K562 (cell line): ENCODE measurements at regions not wholly inside any gene's neighbourhood (a gene's known extent, or its start where the extent isn't known, plus 50 kb on each side); places are given as distances from the start of the nearest gene placed in this dataset.

Source experiments
- CBFA2T3 ChIP-seq: fragments of 450-650 bp; IDR thresholded peaks from 2 replicates; pipeline ENCODE4 v1.6.1; 2017
- CEBPB ChIP-seq: fragments of 450-650 bp; IDR thresholded peaks from 2 replicates; pipeline ENCODE4 v1.6.1; 2016; ENCODE audit warnings: missing genetic modification characterization, missing compliant biosample characterization
- CGGBP1 ChIP-seq: fragments of 250-450 bp; sonication (Bioruptor Pico); IDR thresholded peaks from 2 replicates; pipeline ENCODE4 v1.9.0; 2021; ENCODE audit warnings: mild to moderate bottlenecking
- E2F8 ChIP-seq: fragments of 450-650 bp; IDR thresholded peaks from 2 replicates; pipeline ENCODE4 v1.7.1; 2018; ENCODE audit warnings: mild to moderate bottlenecking, low read depth; ENCODE audit not compliant: partially characterized antibody
- E4F1 ChIP-seq: fragments of 250-450 bp; sonication (Bioruptor Pico); IDR thresholded peaks from 2 replicates; pipeline ENCODE4 v1.5.0; 2021; ENCODE audit warnings: mild to moderate bottlenecking, borderline replicate concordance
- ELF1 ChIP-seq: fragments of 200-800 bp; sonication (Bioruptor generic); IDR thresholded peaks from 2 replicates; pipeline ENCODE4 v1.6.1; 2016; ENCODE audit warnings: missing genetic modification characterization, missing compliant biosample characterization
- FUS ChIP-seq: fragments of 200-400 bp; formaldehyde crosslinking; optimal IDR thresholded peaks from 2 replicates; pipeline ENCODE3; 2017; ENCODE audit warnings: low read depth, low read length
- IRF9 ChIP-seq: fragments of 450-650 bp; IDR thresholded peaks from 2 replicates; pipeline ENCODE4 v1.6.1; 2016; ENCODE audit warnings: missing biosample characterization, missing genetic modification characterization
- MAFG ChIP-seq: fragments of 450-650 bp; conservative IDR thresholded peaks from 2 replicates; pipeline ENCODE4 v1.6.1; 2016; ENCODE audit warnings: missing genetic modification characterization, missing compliant biosample characterization
- NFATC3 ChIP-seq: fragments of 450-650 bp; IDR thresholded peaks from 2 replicates; pipeline ENCODE4 v1.6.1; 2017; ENCODE audit warnings: mild to moderate bottlenecking
- PTBP1 ChIP-seq: fragments of 200-400 bp; formaldehyde crosslinking; IDR thresholded peaks from 2 replicates; pipeline ENCODE4 v1.6.1; 2017; ENCODE audit warnings: low read depth, low read length
- SOX6 ChIP-seq: fragments of 450-650 bp; IDR thresholded peaks from 2 replicates; pipeline ENCODE4 v1.6.1; 2014; ENCODE audit warnings: mild to moderate bottlenecking
- TFAM ChIP-seq: fragments of 250-450 bp; sonication (Bioruptor Pico); conservative IDR thresholded peaks from 2 replicates; pipeline ENCODE4 v1.5.0; 2021; ENCODE audit warnings: mild to moderate bottlenecking, moderate library complexity
- TFAP4 ChIP-seq: sonication (generic); formaldehyde crosslinking; IDR thresholded peaks from 2 replicates; pipeline ENCODE4 v1.8.0; 2022; ENCODE audit warnings: missing genetic modification reagents, mild to moderate bottlenecking, moderate library complexity, borderline replicate concordance
- ZFX ChIP-seq: sonication (generic); formaldehyde crosslinking; IDR thresholded peaks from 2 replicates; pipeline ENCODE4 v1.8.0; 2022; ENCODE audit warnings: mild to moderate bottlenecking, missing genetic modification reagents, moderate library complexity
- ZNF146 ChIP-seq: IDR thresholded peaks from one replicate; pipeline ENCODE4 v1.6.1; 2018; ENCODE audit warnings: missing compliant biosample characterization; ENCODE audit not compliant: unreplicated experiment
- ZNF354B ChIP-seq: fragments of 250-450 bp; sonication (Bioruptor Pico); IDR thresholded peaks from 2 replicates; pipeline ENCODE4 v1.4.0; 2020
- ZNF551 ChIP-seq: fragments of 250-450 bp; sonication (Bioruptor Pico); IDR thresholded peaks from 2 replicates; pipeline ENCODE4 v1.5.0; 2021; ENCODE audit warnings: mild to moderate bottlenecking, moderate library complexity
- ZNF583 ChIP-seq: fragments of 250-450 bp; sonication (Bioruptor Pico); IDR thresholded peaks from 2 replicates; pipeline ENCODE4 v1.4.0; 2020
- ZNF655 ChIP-seq: fragments of 250-450 bp; sonication (Bioruptor Pico); IDR thresholded peaks from 2 replicates; pipeline ENCODE4 v1.5.0; 2021
- ZNF785 ChIP-seq: fragments of 250-450 bp; sonication (Bioruptor Pico); IDR thresholded peaks from 2 replicates; pipeline ENCODE4 v1.4.0; 2020; ENCODE audit warnings: mild to moderate bottlenecking

- TF ChIP-seq ZNF551 (CRISPR knock-in tag) = no peak
- TF ChIP-seq ZNF583 = no peak
- peak; percentile 72 for TF ChIP-seq CBFA2T3
- no peak for TF ChIP-seq CGGBP1 (CRISPR knock-in tag)
- peak; percentile 37; the same call in 1 of the 2 replicates for TF ChIP-seq ZFX (CRISPR knock-in tag)
- TF ChIP-seq ZNF655 (CRISPR knock-in tag) = no peak
- TF ChIP-seq TFAM (CRISPR knock-in tag) = no peak
- TF ChIP-seq IRF9 = no peak
- no peak for TF ChIP-seq PTBP1
- TF ChIP-seq SOX6 = peak; percentile 70
- TF ChIP-seq ZNF146 (CRISPR knock-in tag) = no peak
- peak; percentile 79 for TF ChIP-seq CEBPB (tag)
- no peak for TF ChIP-seq FUS
- TF ChIP-seq ELF1 = 0 out of 2 replicates have a peak, but pooled peaks have one; percentile 9
- peak; percentile 91 for TF ChIP-seq MAFG (tag)
- TF ChIP-seq TFAP4 = peak; percentile 62; the same call in 1 of the 2 replicates
- no peak for TF ChIP-seq E2F8
- TF ChIP-seq ZNF354B = no peak
- no peak for TF ChIP-seq E4F1
- no peak for TF ChIP-seq NFATC3
- no peak for TF ChIP-seq ZNF785
Observed at GRCh38 chr17:79473111-79473875, 137.6 kb downstream of the RBFOX3 start (continued).
